ENCODE measurements at regions not wholly inside any gene's neighbourhood (a gene's known extent, or its start where the extent isn't known, plus 50 kb on each side); places are given as distances from the start of the nearest gene placed in this dataset.

GRCh38 chr13:53807251-53807834, 778.7 kb downstream of the OLFM4 start:
- DNase-seq, result no peak
- Histone ChIP-seq H3K4me3 (no peak overlapping the region), H3K36me3 (no peaks in the 10 kb centered on the region), H3K4me1 (no peaks in the 10 kb centered on the region), H3K27me3 (no peaks in the 10 kb centered on the region), H3K27ac (no peak overlapping the region), H3K9me3 (replicated peaks) (no peaks in the 10 kb centered on the region)

- no peaks in the 10 kb centered on the region for H3K4me1 ChIP-seq
- no peaks in the 10 kb centered on the region for H3K9me3 ChIP-seq (replicated peaks)
- H3K4me3 ChIP-seq, result no peak overlapping the region
- H3K27ac ChIP-seq, result no peak overlapping the region
- no peaks in the 10 kb centered on the region for H3K36me3 ChIP-seq
- DNase-seq, result no peak
- H3K27me3 ChIP-seq, result no peaks in the 10 kb centered on the region
Observed at GRCh38 chr13:53821632-53822031, 793.0 kb downstream of the OLFM4 start.

GRCh38 chr13:53822136-53822535, 793.5 kb downstream of the OLFM4 start:
- Histone ChIP-seq H3K27ac (no peak overlapping the region), H3K9me3 (replicated peaks) (no peaks in the 10 kb centered on the region), H3K4me3 (no peak overlapping the region), H3K4me1 (no peaks in the 10 kb centered on the region), H3K27me3 (no peaks in the 10 kb centered on the region), H3K36me3 (no peaks in the 10 kb centered on the region)
- DNase-seq, result no peak

GRCh38 chr13:53839461-53839860, 810.8 kb downstream of the OLFM4 start:
- no peak overlapping the region for H3K27ac ChIP-seq
- H3K4me3 ChIP-seq, result no peak overlapping the region
- no peaks in the 10 kb centered on the region for H3K27me3 ChIP-seq
- H3K9me3 ChIP-seq (replicated peaks), result no peaks in the 10 kb centered on the region
- no peaks in the 10 kb centered on the region for H3K36me3 ChIP-seq
- DNase-seq, result no peak
- no peaks in the 10 kb centered on the region for H3K4me1 ChIP-seq

- no peak overlapping the region for H3K27ac ChIP-seq
- H3K27me3 ChIP-seq, result no peaks in the 10 kb centered on the region
- H3K4me1 ChIP-seq, result peaks cover 8% of the 10 kb centered on the region
- no peak for DNase-seq
- H3K36me3 ChIP-seq, result no peaks in the 10 kb centered on the region
- H3K4me3 ChIP-seq, result no peak overlapping the region
- no peaks in the 10 kb centered on the region for H3K9me3 ChIP-seq (replicated peaks)
Observed at GRCh38 chr13:53844473-53845146, 816.0 kb downstream of the OLFM4 start.

GRCh38 chr13:53847502-53847901, 818.9 kb downstream of the OLFM4 start:
- Histone ChIP-seq H3K4me3 (no peak overlapping the region), H3K4me1 (peaks cover 8% of the 10 kb centered on the region), H3K27ac (no peak overlapping the region), H3K36me3 (no peaks in the 10 kb centered on the region), H3K9me3 (replicated peaks) (no peaks in the 10 kb centered on the region), H3K27me3 (no peaks in the 10 kb centered on the region)
- no peak for DNase-seq

- Histone ChIP-seq H3K9me3 (replicated peaks) (no peaks in the 10 kb centered on the region), H3K4me1 (peaks cover 8% of the 10 kb centered on the region), H3K4me3 (no peak overlapping the region), H3K36me3 (no peaks in the 10 kb centered on the region), H3K27ac (no peak overlapping the region), H3K27me3 (no peaks in the 10 kb centered on the region)
- peak in 1 of 2 experiments; percentile 48 for DNase-seq
Observed at GRCh38 chr13:53848366-53848961, 819.9 kb downstream of the OLFM4 start.

GRCh38 chr13:53854321-53854720, 825.7 kb downstream of the OLFM4 start:
- H3K27me3 ChIP-seq, result no peaks in the 10 kb centered on the region
- H3K9me3 ChIP-seq (replicated peaks), result no peaks in the 10 kb centered on the region
- no peaks in the 10 kb centered on the region for H3K36me3 ChIP-seq
- no peak for DNase-seq
- no peaks in the 10 kb centered on the region for H3K4me1 ChIP-seq
- no peak overlapping the region for H3K27ac ChIP-seq
- no peak overlapping the region for H3K4me3 ChIP-seq

GRCh38 chr13:53856573-53857195, 828.1 kb downstream of the OLFM4 start:
- no peaks in the 10 kb centered on the region for H3K36me3 ChIP-seq
- H3K27ac ChIP-seq, result no peak overlapping the region
- no peak for DNase-seq
- H3K4me1 ChIP-seq, result no peaks in the 10 kb centered on the region
- H3K27me3 ChIP-seq, result no peaks in the 10 kb centered on the region
- no peaks in the 10 kb centered on the region for H3K9me3 ChIP-seq (replicated peaks)
- H3K4me3 ChIP-seq, result no peak overlapping the region

GRCh38 chr13:53863520-53863919, 834.9 kb downstream of the OLFM4 start:
- Histone ChIP-seq H3K27ac (no peak overlapping the region), H3K27me3 (no peaks in the 10 kb centered on the region), H3K9me3 (replicated peaks) (no peaks in the 10 kb centered on the region), H3K4me3 (no peak overlapping the region), H3K36me3 (no peaks in the 10 kb centered on the region), H3K4me1 (no peaks in the 10 kb centered on the region)
- no peak for DNase-seq

GRCh38 chr13:53873558-53873957, 844.9 kb downstream of the OLFM4 start:
- H3K27me3 ChIP-seq, result no peaks in the 10 kb centered on the region
- no peaks in the 10 kb centered on the region for H3K9me3 ChIP-seq (replicated peaks)
- no peaks in the 10 kb centered on the region for H3K4me1 ChIP-seq
- H3K36me3 ChIP-seq, result no peaks in the 10 kb centered on the region
- no peak overlapping the region for H3K4me3 ChIP-seq
- DNase-seq, result no peak
- no peak overlapping the region for H3K27ac ChIP-seq

- no peak for DNase-seq
- no peak overlapping the region for H3K4me3 ChIP-seq
- H3K9me3 ChIP-seq (replicated peaks), result no peaks in the 10 kb centered on the region
- H3K27ac ChIP-seq, result no peak overlapping the region
- no peaks in the 10 kb centered on the region for H3K4me1 ChIP-seq
- H3K36me3 ChIP-seq, result no peaks in the 10 kb centered on the region
- no peaks in the 10 kb centered on the region for H3K27me3 ChIP-seq
Observed at GRCh38 chr13:53878861-53879260, 850.2 kb downstream of the OLFM4 start.

- no peak overlapping the region for H3K27ac ChIP-seq
- no peaks in the 10 kb centered on the region for H3K36me3 ChIP-seq
- H3K27me3 ChIP-seq, result no peaks in the 10 kb centered on the region
- no peaks in the 10 kb centered on the region for H3K4me1 ChIP-seq
- no peak overlapping the region for H3K4me3 ChIP-seq
- H3K9me3 ChIP-seq (replicated peaks), result no peaks in the 10 kb centered on the region; the same call in 1 of the 2 replicates
- no peak for DNase-seq
Observed at GRCh38 chr13:53885997-53886396, 857.4 kb downstream of the OLFM4 start.

- no peaks in the 10 kb centered on the region; the same call in 1 of the 2 replicates for H3K9me3 ChIP-seq (replicated peaks)
- no peaks in the 10 kb centered on the region for H3K27me3 ChIP-seq
Observed at GRCh38 chr13:53890696-53891095, 862.1 kb downstream of the OLFM4 start.

GRCh38 chr13:53901593-53901992, 873.0 kb downstream of the OLFM4 start:
- Histone ChIP-seq H3K36me3 (no peaks in the 10 kb centered on the region), H3K4me3 (no peak overlapping the region), H3K27me3 (no peaks in the 10 kb centered on the region), H3K9me3 (replicated peaks) (no peaks in the 10 kb centered on the region), H3K4me1 (no peaks in the 10 kb centered on the region), H3K27ac (no peak overlapping the region)
- no peak for DNase-seq

More at GRCh38 chr13:53890696-53891095, 862.1 kb downstream of the OLFM4 start:
- no peak overlapping the region for H3K27ac ChIP-seq
- no peak for DNase-seq
- H3K4me3 ChIP-seq, result no peak overlapping the region
- H3K36me3 ChIP-seq, result no peaks in the 10 kb centered on the region
- no peaks in the 10 kb centered on the region for H3K4me1 ChIP-seq
